ENCODE measurements at regions not wholly inside any gene's neighbourhood (a gene's known extent, or its start where the extent isn't known, plus 50 kb on each side); places are given as distances from the start of the nearest gene placed in this dataset.

- H3K9ac ChIP-seq (ENCODE audit: insufficient read depth in 1 of 2, low read depth in 2 of 2, low read length in 2 of 2) = no peak overlapping the region
- no TSS peak for BruUV-seq (replicated peaks)
- 0% methylated on average over 2 of the region's 2 CpGs for WGBS (ENCODE audit: insufficient coverage, low coverage, missing lambda C conversion rate)
- H2AFZ ChIP-seq (ENCODE audit: low read depth, low read length) = no peak overlapping the region
- H3K27me3 ChIP-seq (ENCODE audit: control insufficient read depth in 2 of 2, insufficient read depth in 2 of 2, low read length in 2 of 2) = no peaks in the 10 kb centered on the region
- no peak for FAIRE-seq
- no peaks in the 10 kb centered on the region for H3K36me3 ChIP-seq (ENCODE audit: control insufficient read depth, insufficient read depth, low read length)
- H3K4me3 ChIP-seq = no peak overlapping the region
- ChIA-PET POLR2A (interaction anchor here (1.0 kb wide), 1 partner anchor 27 kb away, joined by 4 read pairs; no protein-coding TSS in a partner anchor), CTCF (ENCODE audit: low intra/inter-chr PET ratio) (interaction anchor here (0.6 kb wide), 1 partner anchor 11 kb away, joined by 3 read pairs; no protein-coding TSS in a partner anchor)
- H3K9me3 ChIP-seq (replicated peaks; ENCODE audit: control insufficient read depth, insufficient read depth, low read depth, low read length) = no peaks in the 10 kb centered on the region
- ATAC-seq = no peak
- TF ChIP-seq PHB (CRISPR knock-in tag; IDR thresholded peaks at IDR 0.05) = no peak
- no peak for TF ChIP-seq SRF (CRISPR knock-in tag; IDR thresholded peaks at IDR 0.05)
- no peaks in the 10 kb centered on the region for H3K4me1 ChIP-seq (replicated peaks in 1 of 2; ENCODE audit: control insufficient read depth in 2 of 2, insufficient read depth in 2 of 2, low read length in 2 of 2)
- no peak overlapping the region for H3K27ac ChIP-seq (ENCODE audit: extremely low read depth, low read depth, low read length)
- no peak for DNase-seq (ENCODE audit: extremely low read depth in 1 of 4, low spot score in 3 of 4)
- H4K20me1 ChIP-seq (replicated peaks; ENCODE audit: control insufficient read depth, insufficient read depth, low read length) = no peaks in the 10 kb centered on the region
- intact Hi-C loops (cut with micrococcal nuclease) = no loop called here
- no peaks in the 10 kb centered on the region for H3K79me2 ChIP-seq (ENCODE audit: control insufficient read depth, insufficient read depth, low read length)
- no peak overlapping the region for H3K4me2 ChIP-seq (ENCODE audit: insufficient read depth, low read length)
- no peaks in the 10 kb centered on the region for H3K9me1 ChIP-seq (ENCODE audit: control insufficient read depth, insufficient read depth, low read length)
- in situ Hi-C loops (cut with MboI) = no loop called here
These were observed 205.8 kb upstream of the LYPLAL1 start for GRCh38 chr1:218967836-218968235.

- Histone ChIP-seq H3K79me2 (ENCODE audit: control insufficient read depth, insufficient read depth, low read length) (no peaks in the 10 kb centered on the region), H3K4me1 (replicated peaks in 1 of 2; ENCODE audit: control insufficient read depth in 2 of 2, insufficient read depth in 2 of 2, low read length in 2 of 2) (no peaks in the 10 kb centered on the region), H3K9me1 (ENCODE audit: control insufficient read depth, insufficient read depth, low read length) (no peaks in the 10 kb centered on the region), H2AFZ (ENCODE audit: low read depth, low read length) (no peak overlapping the region), H3K4me2 (ENCODE audit: insufficient read depth, low read length) (no peak overlapping the region), H3K9ac (ENCODE audit: insufficient read depth in 1 of 2, low read depth in 2 of 2, low read length in 2 of 2) (no peak overlapping the region), H3K9me3 (replicated peaks; ENCODE audit: control insufficient read depth, insufficient read depth, low read depth, low read length) (no peaks in the 10 kb centered on the region), H3K36me3 (ENCODE audit: control insufficient read depth, insufficient read depth, low read length) (no peaks in the 10 kb centered on the region), H3K4me3 (no peak overlapping the region), H3K27ac (ENCODE audit: extremely low read depth, low read depth, low read length) (no peak overlapping the region), H3K27me3 (ENCODE audit: control insufficient read depth in 2 of 2, insufficient read depth in 2 of 2, low read length in 2 of 2) (no peaks in the 10 kb centered on the region), H4K20me1 (replicated peaks; ENCODE audit: control insufficient read depth, insufficient read depth, low read length) (no peaks in the 10 kb centered on the region)
- no TSS peak for BruUV-seq (replicated peaks)
- DNase-seq (ENCODE audit: extremely low read depth in 1 of 4, low spot score in 3 of 4) = no peak
- ChIA-PET CTCF (ENCODE audit: low intra/inter-chr PET ratio) (no interaction called here), POLR2A (no interaction called here)
- FAIRE-seq = peak; percentile 65
- 0% methylated on average over 1 of the region's 1 CpG for WGBS (ENCODE audit: insufficient coverage, low coverage, missing lambda C conversion rate)
- TF ChIP-seq CBX8 (IDR thresholded peaks at IDR 0.05; ENCODE audit: borderline replicate concordance, extremely low read depth, low read depth, low read length, poor library complexity, severe bottlenecking) (no peak), SMAD2 (IDR thresholded peaks at IDR 0.05; ENCODE audit: low read depth, low read length) (no peak), ZNF274 (IDR thresholded peaks at IDR 0.05; ENCODE audit: borderline replicate concordance, low read depth, low read length) (no peak), ELK3 (CRISPR knock-in tag; IDR thresholded peaks at IDR 0.05) (no peak), KLF13 (tag; IDR thresholded peaks at IDR 0.05; ENCODE audit: borderline replicate concordance, low read depth) (no peak), YBX1 (IDR thresholded peaks at IDR 0.05) (no peak), ARNT (IDR thresholded peaks at IDR 0.05) (no peak), ZNF79 (CRISPR knock-in tag; IDR thresholded peaks at IDR 0.05; ENCODE audit: low read depth) (no peak), TCF15 (CRISPR knock-in tag; IDR thresholded peaks at IDR 0.05) (no peak), ELF1 (tag; IDR thresholded peaks at IDR 0.05) (no peak)
- intact Hi-C loops (cut with micrococcal nuclease) (no loop called here), in situ Hi-C loops (cut with MboI) (no loop called here)
- ATAC-seq = no peak
These were observed 204.7 kb upstream of the LYPLAL1 start for GRCh38 chr1:218969006-218969405.
